ENCODE measurements at regions not wholly inside any gene's neighbourhood (a gene's known extent, or its start where the extent isn't known, plus 50 kb on each side); places are given as distances from the start of the nearest gene placed in this dataset.

DNA sequence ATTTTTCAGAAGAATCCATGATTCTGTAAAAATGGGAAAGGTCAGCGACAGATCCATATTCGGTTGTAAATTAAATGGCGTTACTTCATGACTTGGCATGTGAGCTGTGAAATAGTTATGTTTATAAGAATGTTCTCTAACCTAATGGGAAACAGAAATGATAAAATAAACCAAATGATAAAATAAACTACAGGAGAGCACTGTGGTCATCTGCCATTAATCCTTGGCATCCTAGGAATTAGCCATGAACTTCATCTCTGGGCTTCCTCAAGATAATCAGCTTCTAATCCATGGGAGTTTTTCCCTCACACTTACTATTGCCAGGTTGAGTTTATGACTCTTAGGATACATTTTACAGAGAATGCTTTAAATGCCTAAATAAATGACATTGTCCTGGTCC is 94.6 kb upstream of the SLC30A5 start:
- TF ChIP-seq ZNF266 (tag by site-specific recombination; IDR thresholded peaks at IDR 0.05; ENCODE audit: low read depth) (no peak), EGR2 (tag by site-specific recombination; IDR thresholded peaks at IDR 0.05; ENCODE audit: low read depth) (no peak), ZNF274 (IDR thresholded peaks at IDR 0.05; ENCODE audit: low read length) (no peak), ZNF274 (tag by site-specific recombination; IDR thresholded peaks at IDR 0.05; ENCODE audit: borderline replicate concordance) (no peak), ZNF514 (tag by site-specific recombination; IDR thresholded peaks at IDR 0.05) (no peak), ZNF510 (tag by site-specific recombination; IDR thresholded peaks at IDR 0.05; ENCODE audit: insufficient replicate concordance) (no peak), ZNF24 (tag by site-specific recombination; IDR thresholded peaks at IDR 0.05) (no peak), OVOL3 (tag by site-specific recombination; IDR thresholded peaks at IDR 0.05) (no peak), ZBTB48 (tag by site-specific recombination; IDR thresholded peaks at IDR 0.05) (no peak), SP2 (tag by site-specific recombination; IDR thresholded peaks at IDR 0.05) (no peak), BCL11B (tag by site-specific recombination; IDR thresholded peaks at IDR 0.05; ENCODE audit: low read depth) (no peak)
- TF ChIP-seq, protein P1, sequence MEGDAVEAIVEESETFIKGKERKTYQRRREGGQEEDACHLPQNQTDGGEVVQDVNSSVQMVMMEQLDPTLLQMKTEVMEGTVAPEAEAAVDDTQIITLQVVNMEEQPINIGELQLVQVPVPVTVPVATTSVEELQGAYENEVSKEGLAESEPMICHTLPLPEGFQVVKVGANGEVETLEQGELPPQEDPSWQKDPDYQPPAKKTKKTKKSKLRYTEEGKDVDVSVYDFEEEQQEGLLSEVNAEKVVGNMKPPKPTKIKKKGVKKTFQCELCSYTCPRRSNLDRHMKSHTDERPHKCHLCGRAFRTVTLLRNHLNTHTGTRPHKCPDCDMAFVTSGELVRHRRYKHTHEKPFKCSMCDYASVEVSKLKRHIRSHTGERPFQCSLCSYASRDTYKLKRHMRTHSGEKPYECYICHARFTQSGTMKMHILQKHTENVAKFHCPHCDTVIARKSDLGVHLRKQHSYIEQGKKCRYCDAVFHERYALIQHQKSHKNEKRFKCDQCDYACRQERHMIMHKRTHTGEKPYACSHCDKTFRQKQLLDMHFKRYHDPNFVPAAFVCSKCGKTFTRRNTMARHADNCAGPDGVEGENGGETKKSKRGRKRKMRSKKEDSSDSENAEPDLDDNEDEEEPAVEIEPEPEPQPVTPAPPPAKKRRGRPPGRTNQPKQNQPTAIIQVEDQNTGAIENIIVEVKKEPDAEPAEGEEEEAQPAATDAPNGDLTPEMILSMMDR (tag by site-specific recombination; IDR thresholded peaks at IDR 0.05) = no peak
- TF ChIP-seq, protein P2, sequence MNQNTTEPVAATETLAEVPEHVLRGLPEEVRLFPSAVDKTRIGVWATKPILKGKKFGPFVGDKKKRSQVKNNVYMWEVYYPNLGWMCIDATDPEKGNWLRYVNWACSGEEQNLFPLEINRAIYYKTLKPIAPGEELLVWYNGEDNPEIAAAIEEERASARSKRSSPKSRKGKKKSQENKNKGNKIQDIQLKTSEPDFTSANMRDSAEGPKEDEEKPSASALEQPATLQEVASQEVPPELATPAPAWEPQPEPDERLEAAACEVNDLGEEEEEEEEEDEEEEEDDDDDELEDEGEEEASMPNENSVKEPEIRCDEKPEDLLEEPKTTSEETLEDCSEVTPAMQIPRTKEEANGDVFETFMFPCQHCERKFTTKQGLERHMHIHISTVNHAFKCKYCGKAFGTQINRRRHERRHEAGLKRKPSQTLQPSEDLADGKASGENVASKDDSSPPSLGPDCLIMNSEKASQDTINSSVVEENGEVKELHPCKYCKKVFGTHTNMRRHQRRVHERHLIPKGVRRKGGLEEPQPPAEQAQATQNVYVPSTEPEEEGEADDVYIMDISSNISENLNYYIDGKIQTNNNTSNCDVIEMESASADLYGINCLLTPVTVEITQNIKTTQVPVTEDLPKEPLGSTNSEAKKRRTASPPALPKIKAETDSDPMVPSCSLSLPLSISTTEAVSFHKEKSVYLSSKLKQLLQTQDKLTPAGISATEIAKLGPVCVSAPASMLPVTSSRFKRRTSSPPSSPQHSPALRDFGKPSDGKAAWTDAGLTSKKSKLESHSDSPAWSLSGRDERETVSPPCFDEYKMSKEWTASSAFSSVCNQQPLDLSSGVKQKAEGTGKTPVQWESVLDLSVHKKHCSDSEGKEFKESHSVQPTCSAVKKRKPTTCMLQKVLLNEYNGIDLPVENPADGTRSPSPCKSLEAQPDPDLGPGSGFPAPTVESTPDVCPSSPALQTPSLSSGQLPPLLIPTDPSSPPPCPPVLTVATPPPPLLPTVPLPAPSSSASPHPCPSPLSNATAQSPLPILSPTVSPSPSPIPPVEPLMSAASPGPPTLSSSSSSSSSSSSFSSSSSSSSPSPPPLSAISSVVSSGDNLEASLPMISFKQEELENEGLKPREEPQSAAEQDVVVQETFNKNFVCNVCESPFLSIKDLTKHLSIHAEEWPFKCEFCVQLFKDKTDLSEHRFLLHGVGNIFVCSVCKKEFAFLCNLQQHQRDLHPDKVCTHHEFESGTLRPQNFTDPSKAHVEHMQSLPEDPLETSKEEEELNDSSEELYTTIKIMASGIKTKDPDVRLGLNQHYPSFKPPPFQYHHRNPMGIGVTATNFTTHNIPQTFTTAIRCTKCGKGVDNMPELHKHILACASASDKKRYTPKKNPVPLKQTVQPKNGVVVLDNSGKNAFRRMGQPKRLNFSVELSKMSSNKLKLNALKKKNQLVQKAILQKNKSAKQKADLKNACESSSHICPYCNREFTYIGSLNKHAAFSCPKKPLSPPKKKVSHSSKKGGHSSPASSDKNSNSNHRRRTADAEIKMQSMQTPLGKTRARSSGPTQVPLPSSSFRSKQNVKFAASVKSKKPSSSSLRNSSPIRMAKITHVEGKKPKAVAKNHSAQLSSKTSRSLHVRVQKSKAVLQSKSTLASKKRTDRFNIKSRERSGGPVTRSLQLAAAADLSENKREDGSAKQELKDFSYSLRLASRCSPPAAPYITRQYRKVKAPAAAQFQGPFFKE (tag by site-specific recombination; IDR thresholded peaks at IDR 0.05; ENCODE audit: borderline replicate concordance) = no peak
- TF ChIP-seq, protein P3, sequence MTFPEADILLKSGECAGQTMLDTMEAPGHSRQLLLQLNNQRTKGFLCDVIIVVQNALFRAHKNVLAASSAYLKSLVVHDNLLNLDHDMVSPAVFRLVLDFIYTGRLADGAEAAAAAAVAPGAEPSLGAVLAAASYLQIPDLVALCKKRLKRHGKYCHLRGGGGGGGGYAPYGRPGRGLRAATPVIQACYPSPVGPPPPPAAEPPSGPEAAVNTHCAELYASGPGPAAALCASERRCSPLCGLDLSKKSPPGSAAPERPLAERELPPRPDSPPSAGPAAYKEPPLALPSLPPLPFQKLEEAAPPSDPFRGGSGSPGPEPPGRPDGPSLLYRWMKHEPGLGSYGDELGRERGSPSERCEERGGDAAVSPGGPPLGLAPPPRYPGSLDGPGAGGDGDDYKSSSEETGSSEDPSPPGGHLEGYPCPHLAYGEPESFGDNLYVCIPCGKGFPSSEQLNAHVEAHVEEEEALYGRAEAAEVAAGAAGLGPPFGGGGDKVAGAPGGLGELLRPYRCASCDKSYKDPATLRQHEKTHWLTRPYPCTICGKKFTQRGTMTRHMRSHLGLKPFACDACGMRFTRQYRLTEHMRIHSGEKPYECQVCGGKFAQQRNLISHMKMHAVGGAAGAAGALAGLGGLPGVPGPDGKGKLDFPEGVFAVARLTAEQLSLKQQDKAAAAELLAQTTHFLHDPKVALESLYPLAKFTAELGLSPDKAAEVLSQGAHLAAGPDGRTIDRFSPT (tag by site-specific recombination; IDR thresholded peaks at IDR 0.05) = no peak
